GM12878 (cell line): ENCODE measurements at regions not wholly inside any gene's neighbourhood (a gene's known extent, or its start where the extent isn't known, plus 50 kb on each side); places are given as distances from the start of the nearest gene placed in this dataset.

ENCODE experiments used
- ATAC-seq: fragments of 200-7000 bp; cut with Tn5 transposase; 3 replicates; pipeline ENCODE4 v1.9.1; 2020; ENCODE audit warnings: mild to moderate bottlenecking, moderate library complexity
- BruUV-seq: library from RNA; stranded (reverse); fragments of 400-500 nt; replicated peaks from 2 replicates; lab custom pipeline; 2021; lab: Mats Ljungman, UMichigan
- CTCF ChIA-PET: fragments of 300-600 bp; sonication (Branson Sonifier 250); formaldehyde crosslinking; extraction: SDS; loops from one replicate; lab custom pipeline; 2021; ENCODE audit warnings: inconsistent platforms; lab: Yijun Ruan, JAX
- POLR2A ChIA-PET: fragments of 350-600 bp; formaldehyde crosslinking; extraction: SDS; loops from one replicate; lab custom pipeline; 2021; ENCODE audit warnings: inconsistent platforms; lab: Charles Lee
- RAD21 ChIA-PET: fragments of 300-600 bp; sonication (Branson Sonifier 250); formaldehyde crosslinking; loops from one replicate; lab custom pipeline; 2023; ENCODE audit warnings: antibody characterized with exemption; ENCODE audit not compliant: unreplicated experiment; lab: Charles Lee
- SMC1A ChIA-PET: fragments of 300-600 bp; sonication (Branson Sonifier 250); formaldehyde crosslinking; loops from one replicate; lab custom pipeline; 2023; ENCODE audit not compliant: unreplicated experiment, uncharacterized antibody; lab: Charles Lee
- DNase-seq: peaks from one replicate; pipeline ENCODE4 v3.0.0-alpha.2; 2011; ENCODE audit warnings: low read depth, low spot score
- FAIRE-seq: peaks from 3 replicates; lab custom pipeline; 2011; peaks lifted over from hg19 to GRCh38; lab: Jason Lieb, UNC
- H2AFZ ChIP-seq: 2 replicates; pipeline ENCODE4 v1.6.0; 2011; ENCODE audit warnings: low read depth, low read length, control low read depth; ENCODE audit not compliant: control insufficient read depth
- H3K27ac ChIP-seq: 2 replicates; pipeline ENCODE4 v1.5.1; 2011; ENCODE audit warnings: control low read depth; ENCODE audit not compliant: control insufficient read depth, insufficient read depth
- H3K27me3 ChIP-seq, 2 experiments: replicated peaks in 1 of 2; 2 replicates each; pipeline versions ENCODE4 v1.6.0 to v1.6.1; 2011; ENCODE audit warnings: low read length in 1 of 2; ENCODE audit not compliant: control insufficient read depth in 2 of 2, insufficient read depth in 2 of 2
- H3K36me3 ChIP-seq, 2 experiments: 2 replicates each; pipeline ENCODE4 v1.5.1; 2011; ENCODE audit warnings: low read length in 1 of 2; ENCODE audit not compliant: control insufficient read depth in 2 of 2, insufficient read depth in 2 of 2
- H3K4me1 ChIP-seq: 2 replicates; pipeline ENCODE4 v1.6.1; 2011; ENCODE audit warnings: mild to moderate bottlenecking, low read length, moderate library complexity, mixed read lengths; ENCODE audit not compliant: control insufficient read depth, insufficient read depth
- H3K4me2 ChIP-seq: 2 replicates; pipeline ENCODE4 v1.6.0; 2011; ENCODE audit warnings: control low read depth; ENCODE audit not compliant: control insufficient read depth, insufficient read depth
- H3K4me3 ChIP-seq: fragments of 200-600 bp; sonication (generic); 2 replicates; pipeline ENCODE4 v1.5.1; 2016
- H3K79me2 ChIP-seq: 2 replicates; pipeline ENCODE4 v1.6.0; 2011; ENCODE audit warnings: low read length; ENCODE audit not compliant: control insufficient read depth, insufficient read depth
- H3K9ac ChIP-seq: 2 replicates; pipeline ENCODE4 v1.8.0; 2011; ENCODE audit warnings: low read length, control low read depth, mixed read lengths; ENCODE audit not compliant: control insufficient read depth, insufficient read depth
- H3K9me3 ChIP-seq: replicated peaks from 3 replicates; pipeline ENCODE4 v1.5.1; 2011; ENCODE audit warnings: mild to moderate bottlenecking, low read length; ENCODE audit not compliant: control insufficient read depth, insufficient read depth
- H4K20me1 ChIP-seq: 2 replicates; pipeline ENCODE4 v1.6.0; 2011; ENCODE audit not compliant: control insufficient read depth, insufficient read depth
- BHLHE40 ChIP-seq, 2 experiments: fragments of 450-650 bp in 1 of 2; IDR thresholded peaks; 2 replicates each; pipeline ENCODE4 v1.6.1; 2011 to 2017; ENCODE audit warnings: low read depth in 2 of 2, borderline replicate concordance in 1 of 2, improper control_type of control experiment in 1 of 2, low read length in 1 of 2, mild to moderate bottlenecking in 1 of 2
- CBFB ChIP-seq: IDR thresholded peaks from 2 replicates; pipeline ENCODE4 v1.6.1; 2016; ENCODE audit warnings: antibody characterized with exemption, low read depth
- CBX5 ChIP-seq: sonication (generic); IDR thresholded peaks from 2 replicates; pipeline ENCODE4 v1.6.1; 2016; ENCODE audit warnings: low read depth, moderate library complexity, mild to moderate bottlenecking, inconsistent platforms
- CHD1 ChIP-seq: IDR thresholded peaks from 2 replicates; pipeline ENCODE4 v1.6.1; 2012; ENCODE audit warnings: low read depth, low read length, improper control_type of control experiment
- E2F4 ChIP-seq: IDR thresholded peaks from 2 replicates; pipeline ENCODE4 v1.6.1; 2012; ENCODE audit warnings: low read depth, low read length, improper control_type of control experiment
- EP300 ChIP-seq, 2 experiments: fragments of 150-350 bp in 1 of 2; IDR thresholded peaks; 2 replicates each; pipeline ENCODE4 v1.6.1; 2011 to 2012; ENCODE audit warnings: low read depth in 2 of 2, low read length in 2 of 2, borderline replicate concordance in 1 of 2, improper control_type of control experiment in 1 of 2, inconsistent platforms in 1 of 2; ENCODE audit not compliant: control insufficient read depth in 1 of 2
- HCFC1 ChIP-seq: fragments of 150-350 bp; IDR thresholded peaks from 2 replicates; pipeline ENCODE4 v1.6.1; 2014; ENCODE audit warnings: low read length
- HDAC2 ChIP-seq: fragments of 200-600 bp; sonication (generic); IDR thresholded peaks from 2 replicates; pipeline ENCODE4 v1.6.1; 2017
- IRF5 ChIP-seq: fragments of 450-650 bp; IDR thresholded peaks from 2 replicates; pipeline ENCODE4 v1.6.1; 2017; ENCODE audit warnings: borderline replicate concordance
- NFYA ChIP-seq: IDR thresholded peaks from 2 replicates; pipeline ENCODE4 v1.6.1; 2011; ENCODE audit warnings: low read depth, mild to moderate bottlenecking, low read length, improper control_type of control experiment, borderline replicate concordance
- NRF1 ChIP-seq: conservative IDR thresholded peaks from 2 replicates; pipeline ENCODE4 v1.6.1; 2011; ENCODE audit warnings: mild to moderate bottlenecking, low read depth, low read length, improper control_type of control experiment
- RAD21 ChIP-seq: IDR thresholded peaks from 2 replicates; pipeline ENCODE4 v1.6.1; 2011; ENCODE audit warnings: mild to moderate bottlenecking, low read depth, low read length, moderate library complexity; ENCODE audit not compliant: insufficient read depth
- RBBP5 ChIP-seq: fragments of 200-600 bp; sonication (generic); conservative IDR thresholded peaks from 2 replicates; pipeline ENCODE4 v1.6.1; 2016
- RUNX3 ChIP-seq: IDR thresholded peaks from 2 replicates; pipeline ENCODE4 v1.6.1; 2012; ENCODE audit warnings: low read length, inconsistent platforms
- SMAD1 ChIP-seq: fragments of 450-650 bp; IDR thresholded peaks from 2 replicates; pipeline ENCODE4 v1.6.1; 2018; ENCODE audit warnings: mild to moderate bottlenecking, low read depth; ENCODE audit not compliant: partially characterized antibody
- STAT1 ChIP-seq: fragments of 450-650 bp; conservative IDR thresholded peaks from 2 replicates; pipeline ENCODE4 v1.6.1; 2014; ENCODE audit warnings: antibody characterized with exemption, mild to moderate bottlenecking
- STAT3 ChIP-seq: IDR thresholded peaks from 2 replicates; pipeline ENCODE4 v1.6.1; 2011; ENCODE audit warnings: low read depth, low read length, improper control_type of control experiment
- SUZ12 ChIP-seq: fragments of 200-600 bp; sonication (generic); IDR thresholded peaks from one replicate; pipeline ENCODE4 v1.6.1; 2018; ENCODE audit warnings: antibody characterized with exemption, mild to moderate bottlenecking; ENCODE audit not compliant: unreplicated experiment
- WGBS: methylation state at CpG from one replicate; pipeline ENCODE4 v1.1.6; 2016; ENCODE audit warnings: low lambda C conversion rate; ENCODE audit not compliant: insufficient replicate concordance, insufficient coverage; ENCODE audit errors: missing lambda C conversion rate; 5-methylcytosine and 5-hydroxymethylcytosine counted together
- in situ Hi-C: fragments of 300-500 bp; cut with MboI; formaldehyde crosslinking; loops from 9 replicates; pipeline ENCODE4 v1.14.3; 2018; ENCODE audit warnings: mixed read lengths
- intact Hi-C: fragments of 100-400 bp; cut with micrococcal nuclease; formaldehyde crosslinking; loops from one replicate; pipeline ENCODE4 v1.14.2; 2022; ENCODE audit not compliant: unreplicated experiment
- TF ChIP-seq, protein P1 (sequence below): fragments of 450-650 bp; IDR thresholded peaks from 2 replicates; pipeline ENCODE4 v1.6.1; 2017; ENCODE audit warnings: mild to moderate bottlenecking, moderate library complexity

GRCh38 chr1:239804266-239804665 is 287.4 kb upstream of the FMN2 start:
- H3K79me2 ChIP-seq: no peaks in the 10 kb centered on the region
- ChIA-PET CTCF (no interaction called here), RAD21 (no interaction called here), SMC1A (no interaction called here), POLR2A (no interaction called here)
- DNase-seq: no peak
- no peaks in the 10 kb centered on the region for H4K20me1 ChIP-seq
- no peaks in the 10 kb centered on the region for H3K27me3 ChIP-seq
- no peaks in the 10 kb centered on the region for H3K36me3 ChIP-seq
- no peak for FAIRE-seq
- H3K27ac ChIP-seq: no peak overlapping the region
- no peak overlapping the region for H3K4me2 ChIP-seq
- intact Hi-C loops (no loop called here), in situ Hi-C loops (no loop called here)
- no peak for ATAC-seq
- no peak overlapping the region for H3K9ac ChIP-seq
- no peak overlapping the region for H2AFZ ChIP-seq
- 19% methylated on average over 4 of the region's 4 CpGs for WGBS
- BruUV-seq: no TSS peak
- no peak overlapping the region for H3K4me3 ChIP-seq
- TF ChIP-seq NFYA (no peak), IRF5 (no peak), E2F4 (no peak), CHD1 (no peak), SMAD1 (no peak), RBBP5 (no peak), CBFB (no peak), BHLHE40 (IDR thresholded peaks at IDR 0.05; ENCODE audit: borderline replicate concordance in 1 of 2, low read depth in 2 of 2, low read length in 1 of 2) (no peak), STAT1 (no peak), EP300 (IDR thresholded peaks at IDR 0.05; ENCODE audit: borderline replicate concordance in 1 of 2, control insufficient read depth in 1 of 2, low read depth in 2 of 2, low read length in 2 of 2) (no peak), SUZ12 (no peak), RAD21 (no peak), HCFC1 (no peak), STAT3 (no peak), NRF1 (no peak), HDAC2 (no peak), RUNX3 (no peak), CBX5 (no peak)
- TF ChIP-seq, protein P1, sequence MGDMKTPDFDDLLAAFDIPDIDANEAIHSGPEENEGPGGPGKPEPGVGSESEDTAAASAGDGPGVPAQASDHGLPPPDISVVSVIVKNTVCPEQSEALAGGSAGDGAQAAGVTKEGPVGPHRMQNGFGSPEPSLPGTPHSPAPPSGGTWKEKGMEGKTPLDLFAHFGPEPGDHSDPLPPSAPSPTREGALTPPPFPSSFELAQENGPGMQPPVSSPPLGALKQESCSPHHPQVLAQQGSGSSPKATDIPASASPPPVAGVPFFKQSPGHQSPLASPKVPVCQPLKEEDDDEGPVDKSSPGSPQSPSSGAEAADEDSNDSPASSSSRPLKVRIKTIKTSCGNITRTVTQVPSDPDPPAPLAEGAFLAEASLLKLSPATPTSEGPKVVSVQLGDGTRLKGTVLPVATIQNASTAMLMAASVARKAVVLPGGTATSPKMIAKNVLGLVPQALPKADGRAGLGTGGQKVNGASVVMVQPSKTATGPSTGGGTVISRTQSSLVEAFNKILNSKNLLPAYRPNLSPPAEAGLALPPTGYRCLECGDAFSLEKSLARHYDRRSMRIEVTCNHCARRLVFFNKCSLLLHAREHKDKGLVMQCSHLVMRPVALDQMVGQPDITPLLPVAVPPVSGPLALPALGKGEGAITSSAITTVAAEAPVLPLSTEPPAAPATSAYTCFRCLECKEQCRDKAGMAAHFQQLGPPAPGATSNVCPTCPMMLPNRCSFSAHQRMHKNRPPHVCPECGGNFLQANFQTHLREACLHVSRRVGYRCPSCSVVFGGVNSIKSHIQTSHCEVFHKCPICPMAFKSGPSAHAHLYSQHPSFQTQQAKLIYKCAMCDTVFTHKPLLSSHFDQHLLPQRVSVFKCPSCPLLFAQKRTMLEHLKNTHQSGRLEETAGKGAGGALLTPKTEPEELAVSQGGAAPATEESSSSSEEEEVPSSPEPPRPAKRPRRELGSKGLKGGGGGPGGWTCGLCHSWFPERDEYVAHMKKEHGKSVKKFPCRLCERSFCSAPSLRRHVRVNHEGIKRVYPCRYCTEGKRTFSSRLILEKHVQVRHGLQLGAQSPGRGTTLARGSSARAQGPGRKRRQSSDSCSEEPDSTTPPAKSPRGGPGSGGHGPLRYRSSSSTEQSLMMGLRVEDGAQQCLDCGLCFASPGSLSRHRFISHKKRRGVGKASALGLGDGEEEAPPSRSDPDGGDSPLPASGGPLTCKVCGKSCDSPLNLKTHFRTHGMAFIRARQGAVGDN: no peak
- no peaks in the 10 kb centered on the region for H3K4me1 ChIP-seq
- H3K9me3 ChIP-seq: no peaks in the 10 kb centered on the region
